NT2/D1 (cell line): ENCODE measurements at regions not wholly inside any gene's neighbourhood (a gene's known extent, or its start where the extent isn't known, plus 50 kb on each side); places are given as distances from the start of the nearest gene placed in this dataset.

Experiments used
- YY1 ChIP-seq: IDR thresholded peaks from 2 replicates; pipeline ENCODE4 v1.6.1; 2011; ENCODE audit not compliant: insufficient read length, insufficient read depth
- ZNF274 ChIP-seq: IDR thresholded peaks from 2 replicates; pipeline ENCODE4 v1.6.1; 2011; ENCODE audit warnings: mild to moderate bottlenecking, low read depth, low read length

- no peak for TF ChIP-seq ZNF274
- TF ChIP-seq YY1: no peak
Measured at GRCh38 chr7:52909131-52909530, 126.3 kb upstream of the POM121L12 start.
